H9 (cell line): ENCODE measurements at regions not wholly inside any gene's neighbourhood (a gene's known extent, or its start where the extent isn't known, plus 50 kb on each side); places are given as distances from the start of the nearest gene placed in this dataset.

ENCODE experiments used
- DNase-seq: peaks from one replicate; pipeline ENCODE4 v3.0.0-alpha.2; 2017
- H2AFZ ChIP-seq: one replicate; pipeline ENCODE4 v1.6.1; 2013; ENCODE audit warnings: mild to moderate bottlenecking, low read length, control low read depth, moderate library complexity
- H2AK5ac ChIP-seq: 2 replicates; pipeline ENCODE4 v1.6.1; 2013; ENCODE audit warnings: low read length, control low read depth, mixed read lengths; ENCODE audit not compliant: insufficient read length
- H2BK120ac ChIP-seq: one replicate; pipeline ENCODE4 v1.6.1; 2013; ENCODE audit warnings: low read depth, mild to moderate bottlenecking, low read length, control low read depth, inconsistent platforms; ENCODE audit not compliant: poor library complexity, severe bottlenecking
- H2BK12ac ChIP-seq: 2 replicates; pipeline ENCODE4 v1.6.1; 2013; ENCODE audit warnings: low read length, control low read depth, mixed read lengths, low read depth; ENCODE audit not compliant: insufficient read length
- H2BK15ac ChIP-seq: 2 replicates; pipeline ENCODE4 v1.6.1; 2013; ENCODE audit warnings: low read depth, low read length, control low read depth
- H2BK20ac ChIP-seq: one replicate; pipeline ENCODE4 v1.6.1; 2013; ENCODE audit warnings: low read depth, mild to moderate bottlenecking, low read length, control low read depth, inconsistent platforms; ENCODE audit not compliant: poor library complexity, severe bottlenecking
- H2BK5ac ChIP-seq: 2 replicates; pipeline ENCODE4 v1.6.1; 2013; ENCODE audit warnings: low read length, control low read depth, mixed read lengths; ENCODE audit not compliant: insufficient read length
- H3K14ac ChIP-seq: 2 replicates; pipeline ENCODE4 v1.6.1; 2013; ENCODE audit warnings: low read length, control low read depth; ENCODE audit not compliant: insufficient read depth
- H3K18ac ChIP-seq: 2 replicates; pipeline ENCODE4 v1.6.1; 2013; ENCODE audit warnings: low read depth, mild to moderate bottlenecking, mixed read lengths, low read length, control low read depth; ENCODE audit not compliant: insufficient read length
- H3K23ac ChIP-seq: 2 replicates; pipeline ENCODE4 v1.6.1; 2013; ENCODE audit warnings: low read length, control low read depth, mixed read lengths, low read depth; ENCODE audit not compliant: insufficient read length
- H3K23me2 ChIP-seq: 2 replicates; pipeline ENCODE4 v1.6.1; 2013; ENCODE audit warnings: low read depth, mild to moderate bottlenecking, mixed read lengths, low read length, control low read depth; ENCODE audit not compliant: insufficient read length, poor library complexity, severe bottlenecking
- H3K27ac ChIP-seq: 2 replicates; pipeline ENCODE4 v1.5.1; 2013; ENCODE audit warnings: low read length, control low read depth, mixed read lengths, low read depth; ENCODE audit not compliant: insufficient read length
- H3K27me3 ChIP-seq: 2 replicates; pipeline ENCODE4 v1.6.1; 2013; ENCODE audit warnings: low read length, control low read depth, inconsistent platforms; ENCODE audit not compliant: insufficient read depth
- H3K4ac ChIP-seq: 2 replicates; pipeline ENCODE4 v1.6.1; 2013; ENCODE audit warnings: low read depth, mild to moderate bottlenecking, control low read depth, inconsistent platforms, low read length, moderate library complexity
- H3K4me1 ChIP-seq: 2 replicates; pipeline ENCODE4 v1.6.1; 2013; ENCODE audit warnings: low read length, control low read depth, inconsistent platforms; ENCODE audit not compliant: insufficient read depth
- H3K4me2 ChIP-seq: 2 replicates; pipeline ENCODE4 v1.6.1; 2013; ENCODE audit warnings: low read length, control low read depth, mixed read lengths; ENCODE audit not compliant: insufficient read length, insufficient read depth
- H3K56ac ChIP-seq: 2 replicates; pipeline ENCODE4 v1.6.1; 2013; ENCODE audit warnings: low read depth, mild to moderate bottlenecking, mixed read lengths, low read length, control low read depth; ENCODE audit not compliant: insufficient read length
- H3K79me1 ChIP-seq: 2 replicates; pipeline ENCODE4 v1.6.1; 2013; ENCODE audit warnings: low read depth, mild to moderate bottlenecking, moderate library complexity, low read length, control low read depth, inconsistent platforms; ENCODE audit not compliant: insufficient read depth, poor library complexity, severe bottlenecking
- H3K79me2 ChIP-seq: 2 replicates; pipeline ENCODE4 v1.6.1; 2013; ENCODE audit warnings: low read length, control low read depth, inconsistent platforms; ENCODE audit not compliant: insufficient read depth
- H3K9ac ChIP-seq: 2 replicates; pipeline ENCODE4 v1.6.1; 2013; ENCODE audit warnings: low read length, control low read depth, mixed read lengths; ENCODE audit not compliant: insufficient read length; ENCODE audit errors: extremely low read depth
- H3K9me3 ChIP-seq: one replicate; pipeline ENCODE4 v1.6.1; 2013; ENCODE audit warnings: low read depth, low read length, inconsistent platforms; ENCODE audit not compliant: control insufficient read depth
- H3T11ph ChIP-seq: one replicate; pipeline ENCODE4 v1.6.1; 2013; ENCODE audit warnings: mild to moderate bottlenecking, low read length, control low read depth, inconsistent platforms
- H4K20me1 ChIP-seq: one replicate; pipeline ENCODE4 v1.6.1; 2013; ENCODE audit not compliant: control insufficient read depth, insufficient read length, insufficient read depth
- H4K5ac ChIP-seq: 2 replicates; pipeline ENCODE4 v1.6.1; 2013; ENCODE audit warnings: low read depth, mild to moderate bottlenecking, mixed read lengths, low read length, control low read depth; ENCODE audit not compliant: insufficient read length
- H4K8ac ChIP-seq: replicated peaks from 2 replicates; pipeline ENCODE4 v1.6.1; 2013; ENCODE audit warnings: low read length, control low read depth, mixed read lengths, low read depth; ENCODE audit not compliant: insufficient read length
- H4K91ac ChIP-seq: 2 replicates; pipeline ENCODE4 v1.6.1; 2013; ENCODE audit warnings: low read depth, mild to moderate bottlenecking, moderate library complexity, mixed read lengths, low read length, control low read depth; ENCODE audit not compliant: insufficient read length
- H3K27ac Mint-ChIP-seq, 3 experiments: 2 replicates in 2 of 3; 3 replicates in 1 of 3; pipeline ENCODE4 v1.8.0; 2020 to 2021; ENCODE audit warnings: mixed read lengths in 3 of 3, mild to moderate bottlenecking in 1 of 3, moderate library complexity in 1 of 3
- H3K27me3 Mint-ChIP-seq: 2 replicates; pipeline ENCODE4 v1.8.0; 2021; ENCODE audit warnings: low read depth, mild to moderate bottlenecking, moderate library complexity, mixed read lengths
- H3K36me3 Mint-ChIP-seq, 3 experiments: 2 replicates in 2 of 3; 3 replicates in 1 of 3; pipeline ENCODE4 v1.8.0; 2020 to 2021; ENCODE audit warnings: low read depth in 3 of 3, mixed read lengths in 3 of 3; ENCODE audit not compliant: insufficient read depth in 1 of 3
- H3K4me1 Mint-ChIP-seq, 2 experiments: 2 replicates each; pipeline ENCODE4 v1.8.0; 2020; ENCODE audit warnings: mixed read lengths in 2 of 2
- H3K4me3 Mint-ChIP-seq, 2 experiments: 2 replicates in 1 of 2; 3 replicates in 1 of 2; pipeline ENCODE4 v1.8.0; 2020 to 2021; ENCODE audit warnings: mild to moderate bottlenecking in 2 of 2, mixed read lengths in 2 of 2, moderate library complexity in 1 of 2
- H3K9me3 Mint-ChIP-seq, 2 experiments: 2 replicates in 1 of 2; 3 replicates in 1 of 2; pipeline ENCODE4 v1.8.0; 2020; ENCODE audit warnings: mild to moderate bottlenecking in 2 of 2, mixed read lengths in 2 of 2, moderate library complexity in 1 of 2
- WGBS: extraction: QIAGEN DNeasy Blood & Tissue Kit; methylation state at CpG from one replicate; pipeline ENCODE4 v1.1.7; 2013; ENCODE audit warnings: missing lambda C conversion rate, low lambda C conversion rate, mixed read lengths; ENCODE audit not compliant: insufficient read length; ENCODE audit errors: extremely low coverage; 5-methylcytosine and 5-hydroxymethylcytosine counted together
- TF ChIP-seq, protein P1 (sequence below): fragments of 200-600 bp; sonication (generic); conservative IDR thresholded peaks from 3 replicates; pipeline ENCODE4 v1.8.0; 2021; ENCODE audit warnings: antibody characterized with exemption, mild to moderate bottlenecking

DNA sequence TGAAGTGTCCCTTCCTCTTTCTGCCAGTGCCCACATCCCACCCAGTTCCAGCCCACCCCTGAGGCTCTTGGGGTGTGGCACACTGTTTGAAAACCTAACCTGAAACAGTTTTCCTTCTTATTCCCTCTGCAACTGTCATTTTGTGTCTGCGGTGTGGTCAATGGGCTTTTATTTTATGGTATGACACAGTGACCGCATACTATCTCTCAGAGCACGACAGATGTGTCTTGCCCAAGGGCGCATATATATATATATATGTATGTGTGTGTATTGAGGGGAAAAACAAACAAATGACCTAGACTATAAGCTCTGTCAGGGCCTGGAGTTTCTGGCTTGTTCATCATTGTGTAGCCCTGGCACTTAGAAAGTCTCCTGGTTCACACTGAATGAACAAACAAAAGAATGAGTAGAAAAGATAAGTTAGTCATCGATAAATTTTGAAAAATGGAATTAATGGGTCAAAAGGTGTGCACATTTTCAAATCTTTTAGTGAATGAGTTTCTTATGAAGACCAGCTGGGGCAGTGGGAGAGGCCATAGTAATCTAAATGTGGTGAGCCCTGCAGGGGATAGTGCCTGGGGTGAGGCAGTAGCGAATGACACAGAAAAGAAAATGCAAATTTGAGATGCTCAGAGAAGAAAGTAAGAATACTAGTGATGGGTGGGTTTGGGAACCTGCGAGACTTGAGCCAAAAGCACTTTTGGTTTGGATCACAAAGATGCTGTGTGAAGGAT, 198.4 kb downstream of the SNX10 start:
- Mint-ChIP-seq H3K36me3 (no peaks in the 10 kb centered on the region; a peak in 1 of 7 replicates), H3K27me3 (peaks cover 2% of the 10 kb centered on the region; the same call in 1 of the 2 replicates), H3K4me1 (peaks cover 13 to 14% of the 10 kb centered on the region in 2 experiments), H3K4me3 (no peak overlapping the region), H3K9me3 (peaks cover 0 to 4% of the 10 kb centered on the region in 2 experiments; a peak in 1 of 5 replicates), H3K27ac (no peak overlapping the region)
- Histone ChIP-seq H2BK5ac (no peak overlapping the region), H3K79me1 (no peaks in the 10 kb centered on the region), H3K18ac (no peak overlapping the region), H2BK120ac (no peak overlapping the region), H3K4me2 (no peak overlapping the region), H3K9ac (no peak overlapping the region), H3K9me3 (no peaks in the 10 kb centered on the region), H2AFZ (no peak overlapping the region), H4K91ac (no peak overlapping the region), H3K56ac (no peak overlapping the region), H4K8ac (no peak overlapping the region), H4K5ac (no peak overlapping the region), H3K23me2 (no peaks in the 10 kb centered on the region), H3K79me2 (no peaks in the 10 kb centered on the region), H2BK12ac (no peak overlapping the region), H2BK15ac (no peak overlapping the region), H3K27ac (no peak overlapping the region), H3T11ph (no peak overlapping the region), H2AK5ac (no peak overlapping the region), H4K20me1 (no peaks in the 10 kb centered on the region), H3K23ac (no peak overlapping the region), H2BK20ac (no peak overlapping the region), H3K4ac (no peak overlapping the region), H3K4me1 (no peaks in the 10 kb centered on the region; the same call in 1 of the 2 replicates), H3K14ac (no peak overlapping the region), H3K27me3 (no peaks in the 10 kb centered on the region)
- DNase-seq = no peak
- WGBS = no CpG with 5 or more reads among the region's 7 CpGs
- TF ChIP-seq, protein P1, sequence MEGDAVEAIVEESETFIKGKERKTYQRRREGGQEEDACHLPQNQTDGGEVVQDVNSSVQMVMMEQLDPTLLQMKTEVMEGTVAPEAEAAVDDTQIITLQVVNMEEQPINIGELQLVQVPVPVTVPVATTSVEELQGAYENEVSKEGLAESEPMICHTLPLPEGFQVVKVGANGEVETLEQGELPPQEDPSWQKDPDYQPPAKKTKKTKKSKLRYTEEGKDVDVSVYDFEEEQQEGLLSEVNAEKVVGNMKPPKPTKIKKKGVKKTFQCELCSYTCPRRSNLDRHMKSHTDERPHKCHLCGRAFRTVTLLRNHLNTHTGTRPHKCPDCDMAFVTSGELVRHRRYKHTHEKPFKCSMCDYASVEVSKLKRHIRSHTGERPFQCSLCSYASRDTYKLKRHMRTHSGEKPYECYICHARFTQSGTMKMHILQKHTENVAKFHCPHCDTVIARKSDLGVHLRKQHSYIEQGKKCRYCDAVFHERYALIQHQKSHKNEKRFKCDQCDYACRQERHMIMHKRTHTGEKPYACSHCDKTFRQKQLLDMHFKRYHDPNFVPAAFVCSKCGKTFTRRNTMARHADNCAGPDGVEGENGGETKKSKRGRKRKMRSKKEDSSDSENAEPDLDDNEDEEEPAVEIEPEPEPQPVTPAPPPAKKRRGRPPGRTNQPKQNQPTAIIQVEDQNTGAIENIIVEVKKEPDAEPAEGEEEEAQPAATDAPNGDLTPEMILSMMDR = no peak
